PFSK-1 (cell line): ENCODE measurements at regions not wholly inside any gene's neighbourhood (a gene's known extent, or its start where the extent isn't known, plus 50 kb on each side); places are given as distances from the start of the nearest gene placed in this dataset.

Experiments
- FOXP2 ChIP-seq: optimal IDR thresholded peaks from 2 replicates; pipeline ENCODE3; 2011; ENCODE audit warnings: borderline replicate concordance, control low read depth, inconsistent platforms; ENCODE audit not compliant: insufficient read depth; ENCODE audit errors: extremely low read length, extremely low read depth
- POLR2AphosphoS5 ChIP-seq: IDR thresholded peaks from 2 replicates; pipeline ENCODE4 v1.6.1; 2012; ENCODE audit warnings: low read depth, mild to moderate bottlenecking, control low read depth, low read length, moderate library complexity
- SIN3A ChIP-seq: IDR thresholded peaks from 2 replicates; pipeline ENCODE4 v1.6.1; 2012; ENCODE audit warnings: mild to moderate bottlenecking, low read length, moderate library complexity, borderline replicate concordance; ENCODE audit not compliant: insufficient read depth
- TAF1 ChIP-seq: IDR thresholded peaks from 2 replicates; pipeline ENCODE4 v1.6.1; 2012; ENCODE audit warnings: low read length, control low read depth, borderline replicate concordance; ENCODE audit not compliant: insufficient read depth
- TF ChIP-seq, protein P1 (sequence below), 2 experiments: IDR thresholded peaks; 2 replicates each; pipeline versions ENCODE4 v1.6.1 to v1.8.0; 2011 to 2012; ENCODE audit warnings: low read depth in 2 of 2, low read length in 2 of 2, control low read depth in 1 of 2, inconsistent platforms in 1 of 2, mild to moderate bottlenecking in 1 of 2, moderate library complexity in 1 of 2; ENCODE audit not compliant: insufficient read depth in 1 of 2

DNA sequence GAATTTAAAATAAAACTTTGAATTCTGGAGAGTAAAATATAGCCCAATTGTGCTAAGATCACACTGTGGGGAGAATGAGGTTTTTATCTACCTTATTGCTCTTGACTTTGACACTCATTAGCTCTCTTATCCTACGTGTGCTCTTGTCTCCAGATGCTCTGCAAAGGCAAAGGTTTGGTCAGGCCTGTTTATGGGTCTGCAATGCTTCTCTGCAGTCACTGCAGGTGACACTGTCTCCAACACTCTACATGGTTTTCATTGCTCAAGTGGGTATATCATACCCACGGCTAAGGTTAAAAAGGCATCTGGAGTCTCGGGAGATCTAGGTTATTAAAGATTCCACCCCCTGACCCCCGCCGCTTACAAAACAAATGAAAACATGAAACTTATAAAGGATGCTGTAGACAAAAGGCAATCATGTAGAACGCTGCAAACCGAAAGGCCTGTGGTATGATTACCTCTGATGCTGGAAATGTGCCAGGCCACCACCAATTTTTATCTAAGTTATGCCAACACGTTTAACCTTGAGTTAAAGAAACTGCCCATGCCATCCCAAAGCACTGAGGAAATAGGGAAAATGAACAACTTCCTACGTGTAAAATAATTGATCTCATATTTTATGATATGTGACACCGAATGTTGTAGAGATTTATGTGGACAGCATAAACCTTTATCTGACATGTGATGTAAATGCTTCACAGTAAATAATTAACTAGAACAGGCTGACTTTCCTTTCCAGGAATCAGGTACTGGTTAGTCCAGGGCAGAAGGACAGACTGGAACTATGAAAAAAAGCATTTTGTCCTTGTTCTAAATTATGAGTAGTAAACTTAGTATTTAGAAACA is 238.2 kb upstream of the NOX3 start:
- TF ChIP-seq FOXP2, result no peak
- TF ChIP-seq, protein P1, sequence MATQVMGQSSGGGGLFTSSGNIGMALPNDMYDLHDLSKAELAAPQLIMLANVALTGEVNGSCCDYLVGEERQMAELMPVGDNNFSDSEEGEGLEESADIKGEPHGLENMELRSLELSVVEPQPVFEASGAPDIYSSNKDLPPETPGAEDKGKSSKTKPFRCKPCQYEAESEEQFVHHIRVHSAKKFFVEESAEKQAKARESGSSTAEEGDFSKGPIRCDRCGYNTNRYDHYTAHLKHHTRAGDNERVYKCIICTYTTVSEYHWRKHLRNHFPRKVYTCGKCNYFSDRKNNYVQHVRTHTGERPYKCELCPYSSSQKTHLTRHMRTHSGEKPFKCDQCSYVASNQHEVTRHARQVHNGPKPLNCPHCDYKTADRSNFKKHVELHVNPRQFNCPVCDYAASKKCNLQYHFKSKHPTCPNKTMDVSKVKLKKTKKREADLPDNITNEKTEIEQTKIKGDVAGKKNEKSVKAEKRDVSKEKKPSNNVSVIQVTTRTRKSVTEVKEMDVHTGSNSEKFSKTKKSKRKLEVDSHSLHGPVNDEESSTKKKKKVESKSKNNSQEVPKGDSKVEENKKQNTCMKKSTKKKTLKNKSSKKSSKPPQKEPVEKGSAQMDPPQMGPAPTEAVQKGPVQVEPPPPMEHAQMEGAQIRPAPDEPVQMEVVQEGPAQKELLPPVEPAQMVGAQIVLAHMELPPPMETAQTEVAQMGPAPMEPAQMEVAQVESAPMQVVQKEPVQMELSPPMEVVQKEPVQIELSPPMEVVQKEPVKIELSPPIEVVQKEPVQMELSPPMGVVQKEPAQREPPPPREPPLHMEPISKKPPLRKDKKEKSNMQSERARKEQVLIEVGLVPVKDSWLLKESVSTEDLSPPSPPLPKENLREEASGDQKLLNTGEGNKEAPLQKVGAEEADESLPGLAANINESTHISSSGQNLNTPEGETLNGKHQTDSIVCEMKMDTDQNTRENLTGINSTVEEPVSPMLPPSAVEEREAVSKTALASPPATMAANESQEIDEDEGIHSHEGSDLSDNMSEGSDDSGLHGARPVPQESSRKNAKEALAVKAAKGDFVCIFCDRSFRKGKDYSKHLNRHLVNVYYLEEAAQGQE (IDR thresholded peaks at IDR 0.05; ENCODE audit: insufficient read depth in 1 of 2, low read depth in 2 of 2, low read length in 2 of 2), result no peak
- no peak for TF ChIP-seq POLR2AphosphoS5
- TF ChIP-seq SIN3A, result no peak
- TF ChIP-seq TAF1, result no peak

DNA sequence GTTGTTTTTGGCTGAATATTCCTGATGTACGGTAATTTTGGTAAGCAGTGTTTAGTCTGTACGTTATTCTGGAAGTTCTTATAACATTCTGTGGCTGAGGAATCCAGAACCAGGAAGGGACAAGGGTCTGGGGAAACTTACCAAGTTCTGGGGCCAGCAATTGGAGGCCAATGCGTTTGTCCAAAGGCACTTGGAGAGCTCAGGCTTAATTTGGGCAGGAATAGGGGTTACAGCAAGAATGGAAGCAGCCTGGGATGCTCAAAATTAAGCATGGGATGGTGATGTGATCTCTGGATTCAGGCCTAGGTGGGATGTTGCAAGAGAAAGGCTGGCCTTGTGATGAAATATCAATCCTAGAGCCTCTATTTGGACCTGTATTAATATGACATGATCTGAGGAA is 235.2 kb upstream of the NOX3 start:
- TF ChIP-seq, protein P1 (IDR thresholded peaks at IDR 0.05; ENCODE audit: insufficient read depth in 1 of 2, low read depth in 2 of 2, low read length in 2 of 2), result no peak
- no peak for TF ChIP-seq SIN3A
- no peak for TF ChIP-seq FOXP2
- TF ChIP-seq TAF1, result no peak
- TF ChIP-seq POLR2AphosphoS5, result no peak

DNA sequence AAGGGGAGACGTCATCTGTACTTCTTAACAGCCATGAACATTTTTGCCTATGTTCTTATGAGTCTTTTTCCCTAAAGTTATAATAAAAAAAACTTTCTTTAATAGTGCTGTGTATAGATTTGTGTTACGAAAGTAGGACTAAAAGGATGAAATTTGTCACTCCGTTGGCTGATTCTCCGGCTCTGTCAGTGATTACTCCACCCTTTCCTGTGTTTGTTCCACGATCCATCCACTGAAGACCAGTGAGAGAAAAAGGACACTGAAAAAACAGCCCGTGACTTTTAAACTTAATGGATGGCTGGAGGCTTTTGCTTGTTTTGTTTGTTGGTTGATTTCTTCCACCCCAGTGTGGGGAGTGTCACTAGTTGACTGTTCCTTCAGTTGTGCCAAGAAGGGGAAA is 232.0 kb upstream of the NOX3 start:
- TF ChIP-seq FOXP2 (no peak), SIN3A (no peak), TAF1 (no peak), POLR2AphosphoS5 (no peak)
- TF ChIP-seq, protein P1 (IDR thresholded peaks at IDR 0.05; ENCODE audit: insufficient read depth in 1 of 2, low read depth in 2 of 2, low read length in 2 of 2), result no peak

DNA sequence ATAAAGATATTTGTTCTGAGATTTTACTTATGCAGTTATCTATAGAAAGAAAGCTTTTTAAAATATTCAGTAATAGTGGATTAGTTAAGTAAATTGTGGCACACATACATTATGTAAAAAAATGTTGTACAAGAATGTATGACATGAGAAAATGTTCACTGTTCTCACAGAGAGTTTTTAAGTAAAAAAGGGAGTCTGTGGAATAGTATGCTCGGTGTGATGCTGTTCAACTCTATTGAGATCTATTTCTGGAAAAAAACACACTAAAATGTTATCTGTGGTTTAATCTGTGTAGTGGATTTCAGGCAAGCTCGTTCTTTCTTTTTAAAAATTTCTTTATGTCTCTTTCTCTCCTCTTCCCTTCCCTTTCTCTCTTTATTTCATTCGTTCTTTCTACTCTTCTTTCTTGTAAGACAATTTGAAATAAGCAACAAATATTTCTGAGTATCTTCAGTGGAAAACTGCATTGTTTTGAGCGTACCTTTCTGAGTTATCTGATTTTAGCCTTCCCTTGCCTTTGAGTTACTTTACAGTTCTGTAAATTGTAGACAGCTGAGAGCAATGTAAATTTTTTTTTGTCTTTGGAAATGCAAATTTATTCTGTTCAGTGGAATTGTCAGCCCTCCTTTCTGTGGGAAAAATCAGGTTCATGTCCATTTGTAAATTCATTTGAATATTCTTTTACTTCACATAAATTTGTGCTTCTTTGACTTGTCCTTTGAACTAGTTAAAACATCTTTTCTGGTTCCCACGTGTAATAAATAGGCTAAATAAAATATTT is 229.0 kb upstream of the NOX3 start:
- no peak for TF ChIP-seq SIN3A

DNA sequence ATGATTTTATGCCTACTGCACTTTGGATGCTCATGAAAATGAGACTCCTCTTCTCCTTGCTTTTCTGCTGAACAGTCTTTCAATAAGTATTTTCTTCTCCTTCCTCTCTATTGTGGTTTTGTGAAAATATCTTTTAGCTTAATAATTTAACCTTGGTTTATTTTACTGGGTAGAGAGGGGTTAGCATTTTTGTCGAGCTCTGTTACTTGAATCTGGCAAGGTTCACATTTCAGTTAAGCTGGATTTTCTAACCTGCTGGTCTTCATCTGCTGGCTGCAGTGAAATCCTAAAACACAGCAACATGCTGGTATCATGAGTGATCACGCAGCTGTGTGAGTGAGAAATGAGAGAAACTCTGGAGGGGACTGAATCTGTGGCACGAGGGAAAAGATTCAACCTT is 222.7 kb upstream of the NOX3 start:
- no peak for TF ChIP-seq SIN3A
- no peak for TF ChIP-seq POLR2AphosphoS5
- no peak for TF ChIP-seq FOXP2
- no peak for TF ChIP-seq TAF1
- TF ChIP-seq, protein P1 (IDR thresholded peaks at IDR 0.05; ENCODE audit: insufficient read depth in 1 of 2, low read depth in 2 of 2, low read length in 2 of 2), result no peak
